Parathyroid adenoma (tissue), 2 donors: ENCODE measurements at regions not wholly inside any gene's neighbourhood (a gene's known extent, or its start where the extent isn't known, plus 50 kb on each side); places are given as distances from the start of the nearest gene placed in this dataset.

ENCODE experiments used
- H2AFZ ChIP-seq: fragments of 300-600 bp; sonication (generic); one replicate; pipeline ENCODE4 v1.7.0; 2017; ENCODE audit warnings: antibody characterized with exemption, mild to moderate bottlenecking
- H3K27ac ChIP-seq: fragments of 300-600 bp; sonication (generic); one replicate; pipeline ENCODE4 v1.7.0; 2017
- H3K27me3 ChIP-seq: fragments of 300-600 bp; sonication (generic); one replicate; pipeline ENCODE4 v1.7.0; 2017; ENCODE audit warnings: low read length; ENCODE audit not compliant: control insufficient read depth, insufficient read depth
- H3K36me3 ChIP-seq: fragments of 300-600 bp; sonication (generic); one replicate; pipeline ENCODE4 v1.7.0; 2017; ENCODE audit warnings: low read length; ENCODE audit not compliant: control insufficient read depth, insufficient read depth
- H3K4me1 ChIP-seq: fragments of 300-600 bp; sonication (generic); one replicate; pipeline ENCODE4 v1.7.0; 2017; ENCODE audit warnings: control low read depth
- H3K4me2 ChIP-seq: fragments of 300-600 bp; sonication (generic); one replicate; pipeline ENCODE4 v1.7.0; 2017; ENCODE audit warnings: low read length
- H3K4me3 ChIP-seq: fragments of 300-600 bp; sonication (generic); one replicate; pipeline ENCODE4 v1.7.0; 2017; ENCODE audit warnings: low read depth, low read length
- H3K79me2 ChIP-seq: fragments of 300-600 bp; sonication (generic); one replicate; pipeline ENCODE4 v1.7.0; 2017; ENCODE audit warnings: control low read depth
- H3K9ac ChIP-seq: fragments of 300-600 bp; sonication (generic); one replicate; pipeline ENCODE4 v1.7.0; 2017; ENCODE audit warnings: mild to moderate bottlenecking
- H3K9me3 ChIP-seq: fragments of 300-600 bp; sonication (generic); one replicate; pipeline ENCODE4 v1.7.0; 2017; ENCODE audit warnings: low read length; ENCODE audit not compliant: control insufficient read depth
- CTCF ChIP-seq: fragments of 300-600 bp; sonication (generic); IDR thresholded peaks from one replicate; pipeline ENCODE4 v1.7.0; 2017; ENCODE audit warnings: antibody characterized with exemption, mild to moderate bottlenecking
- donor health status: primary hyperparathyroidism.

- Histone ChIP-seq H3K4me1 (no peaks in the 10 kb centered on the region), H3K4me3 (no peak overlapping the region), H3K27ac (no peak overlapping the region), H2AFZ (no peak overlapping the region), H3K36me3 (no peaks in the 10 kb centered on the region), H3K9me3 (no peaks in the 10 kb centered on the region), H3K4me2 (no peak overlapping the region), H3K27me3 (no peaks in the 10 kb centered on the region), H3K9ac (no peak overlapping the region), H3K79me2 (no peaks in the 10 kb centered on the region)
- no peak for TF ChIP-seq CTCF
Observed at GRCh38 chr9:100911273-100911672, 117.3 kb upstream of the PLPPR1 start.

- H3K9me3 ChIP-seq = no peaks in the 10 kb centered on the region
- no peak overlapping the region for H3K4me2 ChIP-seq
- H3K4me1 ChIP-seq = no peaks in the 10 kb centered on the region
- H3K4me3 ChIP-seq = no peak overlapping the region
- H3K27ac ChIP-seq = no peak overlapping the region
- no peak overlapping the region for H2AFZ ChIP-seq
- H3K9ac ChIP-seq = no peak overlapping the region
- TF ChIP-seq CTCF = no peak
- H3K27me3 ChIP-seq = no peaks in the 10 kb centered on the region
- no peaks in the 10 kb centered on the region for H3K36me3 ChIP-seq
- no peaks in the 10 kb centered on the region for H3K79me2 ChIP-seq
Observed at GRCh38 chr9:100913257-100913656, 115.3 kb upstream of the PLPPR1 start.

DNA sequence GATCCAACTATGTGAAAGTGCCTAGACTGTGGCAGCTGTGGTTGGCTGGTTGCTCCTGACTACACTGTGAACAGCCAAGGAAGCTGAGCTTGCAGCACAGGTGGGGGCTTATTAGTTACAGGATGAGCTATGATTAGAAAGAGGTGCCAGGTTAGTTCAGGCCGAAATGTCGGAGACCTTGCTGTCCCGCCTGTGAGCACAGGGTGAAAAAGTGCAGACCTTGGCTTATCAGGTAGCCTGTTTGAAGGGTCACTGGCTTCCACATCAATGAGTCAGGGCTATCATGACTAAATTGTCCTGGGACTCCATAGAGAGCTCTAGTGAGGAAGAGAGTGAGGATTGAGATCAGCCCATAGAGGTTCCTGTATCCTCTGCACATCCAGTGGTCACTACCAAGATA is 114.3 kb upstream of the PLPPR1 start:
- H3K27ac ChIP-seq = no peak overlapping the region
- H3K9ac ChIP-seq = no peak overlapping the region
- no peak overlapping the region for H2AFZ ChIP-seq
- no peak for TF ChIP-seq CTCF
- no peaks in the 10 kb centered on the region for H3K4me1 ChIP-seq
- H3K9me3 ChIP-seq = no peaks in the 10 kb centered on the region
- no peaks in the 10 kb centered on the region for H3K79me2 ChIP-seq
- H3K4me3 ChIP-seq = no peak overlapping the region
- no peak overlapping the region for H3K4me2 ChIP-seq
- H3K27me3 ChIP-seq = no peaks in the 10 kb centered on the region
- no peaks in the 10 kb centered on the region for H3K36me3 ChIP-seq

- no peak overlapping the region for H3K4me2 ChIP-seq
- H3K79me2 ChIP-seq = no peaks in the 10 kb centered on the region
- H2AFZ ChIP-seq = no peak overlapping the region
- no peaks in the 10 kb centered on the region for H3K9me3 ChIP-seq
- no peak overlapping the region for H3K4me3 ChIP-seq
- TF ChIP-seq CTCF = no peak
- no peaks in the 10 kb centered on the region for H3K4me1 ChIP-seq
- H3K9ac ChIP-seq = no peak overlapping the region
- no peaks in the 10 kb centered on the region for H3K36me3 ChIP-seq
- H3K27me3 ChIP-seq = no peaks in the 10 kb centered on the region
- no peak overlapping the region for H3K27ac ChIP-seq
Observed at GRCh38 chr9:100919506-100919905, 109.0 kb upstream of the PLPPR1 start.

GRCh38 chr9:100926366-100926765 is 102.2 kb upstream of the PLPPR1 start:
- H3K4me1 ChIP-seq = no peaks in the 10 kb centered on the region
- no peaks in the 10 kb centered on the region for H3K27me3 ChIP-seq

More at GRCh38 chr9:100926366-100926765, 102.2 kb upstream of the PLPPR1 start:
- no peak overlapping the region for H2AFZ ChIP-seq
- no peak for TF ChIP-seq CTCF
- no peak overlapping the region for H3K4me2 ChIP-seq
- no peaks in the 10 kb centered on the region for H3K79me2 ChIP-seq
- no peak overlapping the region for H3K9ac ChIP-seq
- H3K4me3 ChIP-seq = no peak overlapping the region
- no peaks in the 10 kb centered on the region for H3K36me3 ChIP-seq
- H3K9me3 ChIP-seq = no peaks in the 10 kb centered on the region
- no peak overlapping the region for H3K27ac ChIP-seq
